IMR-90 (cell line): ENCODE measurements at regions not wholly inside any gene's neighbourhood (a gene's known extent, or its start where the extent isn't known, plus 50 kb on each side); places are given as distances from the start of the nearest gene placed in this dataset.

Experiments used
- ATAC-seq: fragments of 200-7000 bp; cut with Tn5 transposase; 2 replicates; pipeline ENCODE4 v1.9.1; 2020; ENCODE audit warnings: low read depth, mild to moderate bottlenecking, moderate library complexity
- BruUV-seq: library from RNA; stranded (reverse); fragments of 400-500 nt; replicated peaks from 2 replicates; lab custom pipeline; 2021; lab: Mats Ljungman, UMichigan
- CTCF ChIA-PET: fragments of 300-600 bp; formaldehyde crosslinking; extraction: SDS; loops from one replicate; lab custom pipeline; 2021; ENCODE audit warnings: antibody characterized with exemption; lab: Yijun Ruan, JAX
- POLR2A ChIA-PET: fragments of 300-600 bp; sonication (Branson Sonifier 250); formaldehyde crosslinking; loops from one replicate; lab custom pipeline; 2022; ENCODE audit warnings: antibody characterized with exemption; ENCODE audit not compliant: unreplicated experiment; lab: Charles Lee
- DNase-seq: peaks from one replicate; pipeline ENCODE4 v3.0.0; 2013
- H2AFZ ChIP-seq: replicated peaks from 2 replicates; pipeline ENCODE3; 2013; ENCODE audit warnings: low read length, mild to moderate bottlenecking; ENCODE audit not compliant: poor library complexity
- H2AK5ac ChIP-seq: 2 replicates; pipeline ENCODE4 v1.6.1; 2013; ENCODE audit warnings: low read depth, low read length, inconsistent platforms
- H2AK9ac ChIP-seq: replicated peaks from 2 replicates; pipeline ENCODE3; 2013; ENCODE audit warnings: mild to moderate bottlenecking, low read depth, low read length, moderate library complexity; ENCODE audit not compliant: poor library complexity
- H2BK120ac ChIP-seq: 2 replicates; pipeline ENCODE4 v1.6.1; 2013; ENCODE audit warnings: low read depth, low read length, inconsistent platforms
- H2BK15ac ChIP-seq: 3 replicates; pipeline ENCODE4 v1.6.1; 2013; ENCODE audit warnings: low read depth, low read length, inconsistent platforms
- H2BK20ac ChIP-seq: 2 replicates; pipeline ENCODE4 v1.6.1; 2013; ENCODE audit warnings: low read depth, mild to moderate bottlenecking, inconsistent platforms, low read length, moderate library complexity
- H2BK5ac ChIP-seq: 2 replicates; pipeline ENCODE4 v1.6.1; 2013; ENCODE audit warnings: mild to moderate bottlenecking, low read depth, low read length, inconsistent platforms; ENCODE audit not compliant: poor library complexity, severe bottlenecking
- H3K14ac ChIP-seq: replicated peaks from 2 replicates; pipeline ENCODE4 v1.6.1; 2013; ENCODE audit warnings: low read depth, low read length, inconsistent platforms
- H3K18ac ChIP-seq: 2 replicates; pipeline ENCODE4 v1.6.1; 2013; ENCODE audit warnings: low read depth, low read length, control low read depth
- H3K23ac ChIP-seq: 2 replicates; pipeline ENCODE4 v1.6.1; 2013; ENCODE audit warnings: low read depth, low read length, inconsistent platforms
- H3K27ac ChIP-seq: 2 replicates; pipeline ENCODE4 v1.5.1; 2013; ENCODE audit warnings: mild to moderate bottlenecking, control low read depth, low read length; ENCODE audit not compliant: insufficient read depth
- H3K27me3 ChIP-seq: 2 replicates; pipeline ENCODE4 v1.6.1; 2013; ENCODE audit warnings: low read length; ENCODE audit not compliant: control insufficient read depth, insufficient read depth
- H3K36me3 ChIP-seq: 2 replicates; pipeline ENCODE4 v1.6.1; 2013; ENCODE audit warnings: low read length, mixed read lengths; ENCODE audit not compliant: control insufficient read depth, insufficient read depth
- H3K4ac ChIP-seq: 2 replicates; pipeline ENCODE4 v1.6.1; 2013; ENCODE audit warnings: low read depth, low read length, inconsistent platforms
- H3K4me1 ChIP-seq: 2 replicates; pipeline ENCODE4 v1.6.1; 2013; ENCODE audit warnings: low read length, mixed read lengths; ENCODE audit not compliant: control insufficient read depth, insufficient read depth
- H3K4me2 ChIP-seq: 2 replicates; pipeline ENCODE4 v1.6.1; 2013; ENCODE audit warnings: low read depth, mild to moderate bottlenecking, control low read depth, low read length, moderate library complexity
- H3K4me3 ChIP-seq: 2 replicates; pipeline ENCODE4 v1.5.1; 2013; ENCODE audit warnings: low read depth, mild to moderate bottlenecking, control low read depth, low read length, moderate library complexity; ENCODE audit not compliant: insufficient read depth
- H3K56ac ChIP-seq: 2 replicates; pipeline ENCODE4 v1.6.1; 2013; ENCODE audit warnings: low read length, inconsistent platforms; ENCODE audit not compliant: insufficient read depth; ENCODE audit errors: extremely low read depth
- H3K79me1 ChIP-seq, 2 experiments: 2 replicates each; pipeline ENCODE4 v1.6.1; 2013; ENCODE audit warnings: low read length in 2 of 2, inconsistent platforms in 1 of 2, low read depth in 1 of 2
- H3K9ac ChIP-seq: 2 replicates; pipeline ENCODE4 v1.6.1; 2013; ENCODE audit warnings: low read depth, low read length, control low read depth
- H3K9me1 ChIP-seq: 2 replicates; pipeline ENCODE4 v1.6.1; 2013; ENCODE audit warnings: low read length, inconsistent platforms; ENCODE audit not compliant: insufficient read depth
- H3K9me3 ChIP-seq: 2 replicates; pipeline ENCODE4 v1.6.1; 2013; ENCODE audit warnings: low read length; ENCODE audit not compliant: control insufficient read depth, insufficient read depth
- H4K20me1 ChIP-seq: 2 replicates; pipeline ENCODE4 v1.6.1; 2013; ENCODE audit warnings: low read length, inconsistent platforms; ENCODE audit not compliant: insufficient read depth
- H4K5ac ChIP-seq: 2 replicates; pipeline ENCODE4 v1.6.1; 2013; ENCODE audit warnings: mild to moderate bottlenecking, low read depth, low read length, control low read depth
- H4K8ac ChIP-seq, 2 experiments: 2 replicates each; pipeline ENCODE4 v1.6.1; 2013; ENCODE audit warnings: low read depth in 2 of 2, low read length in 2 of 2, control low read depth in 1 of 2, inconsistent platforms in 1 of 2
- H4K91ac ChIP-seq: 2 replicates; pipeline ENCODE4 v1.6.1; 2013; ENCODE audit warnings: low read depth, low read length, inconsistent platforms; ENCODE audit not compliant: insufficient read depth
- CEBPB ChIP-seq: IDR thresholded peaks from 2 replicates; pipeline ENCODE4 v1.6.1; 2012; ENCODE audit warnings: low read depth, low read length, improper control_type of control experiment
- RFX5 ChIP-seq: IDR thresholded peaks from 2 replicates; pipeline ENCODE4 v1.8.0; 2012; ENCODE audit warnings: low read depth, mild to moderate bottlenecking, low read length, moderate library complexity
- dilution Hi-C: fragments of 300-500 bp; cut with HindIII; formaldehyde crosslinking; loops from one replicate; pipeline ENCODE4 v1.14.3; 2018; ENCODE audit warnings: low sequenced_read_pairs; ENCODE audit not compliant: unreplicated experiment
- in situ Hi-C: fragments of 300-500 bp; cut with MboI; formaldehyde crosslinking; loops from 3 replicates; pipeline ENCODE4 v1.14.3; 2019; ENCODE audit warnings: low sequenced_read_pairs, inconsistent platforms, mixed read lengths
- intact Hi-C: fragments of 100-400 bp; cut with micrococcal nuclease; formaldehyde crosslinking; loops from 2 replicates; pipeline ENCODE4 v1.10.0; 2022

DNA sequence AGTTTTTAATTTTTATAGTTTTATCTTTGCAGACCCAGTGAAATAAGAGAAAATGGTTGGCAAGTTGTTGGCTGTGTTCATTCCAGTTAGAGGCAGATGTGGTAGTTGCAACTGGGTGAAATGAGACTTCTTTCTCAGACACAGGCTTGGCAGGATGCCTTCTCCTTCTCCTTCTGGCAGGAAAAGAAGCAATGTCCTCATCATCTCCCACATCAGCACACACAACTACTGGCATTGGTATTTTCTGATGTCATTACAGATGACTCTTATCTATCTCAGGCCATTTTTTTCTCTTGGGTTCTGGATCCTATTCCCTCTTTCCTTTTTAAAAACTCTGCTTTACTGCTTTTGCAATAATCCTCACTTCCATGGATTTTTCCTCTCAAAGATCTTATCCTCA is 103.3 kb upstream of the EDIL3 start:
- no peak overlapping the region for H3K23ac ChIP-seq
- H2AK5ac ChIP-seq: no peak overlapping the region
- in situ Hi-C loops (no loop called here), intact Hi-C loops (no loop called here), dilution Hi-C loops (no loop called here)
- no peak overlapping the region for H2BK15ac ChIP-seq
- H3K4me1 ChIP-seq: no peaks in the 10 kb centered on the region
- no peaks in the 10 kb centered on the region for H3K9me3 ChIP-seq
- no peaks in the 10 kb centered on the region for H3K79me1 ChIP-seq
- H3K27ac ChIP-seq: no peak overlapping the region
- H3K9ac ChIP-seq: no peak overlapping the region
- no TSS peak for BruUV-seq
- no peak overlapping the region for H2AK9ac ChIP-seq
- no peak overlapping the region for H4K8ac ChIP-seq
- H2BK20ac ChIP-seq: no peak overlapping the region
- H3K14ac ChIP-seq: no peak overlapping the region
- POLR2A ChIA-PET: no interaction called here
- H2AFZ ChIP-seq: no peak overlapping the region
- H4K91ac ChIP-seq: no peak overlapping the region
- TF ChIP-seq RFX5: no peak
- peak; percentile 78 for TF ChIP-seq CEBPB
- H4K5ac ChIP-seq: no peak overlapping the region
- H2BK5ac ChIP-seq: no peak overlapping the region
- H3K18ac ChIP-seq: no peak overlapping the region
- CTCF ChIA-PET: no interaction called here
- no peaks in the 10 kb centered on the region for H4K20me1 ChIP-seq
- DNase-seq (peak; percentile 98), ATAC-seq (peak; percentile 79)
- no peaks in the 10 kb centered on the region for H3K36me3 ChIP-seq
- no peak overlapping the region for H3K4ac ChIP-seq
- no peak overlapping the region for H3K4me2 ChIP-seq
- H3K9me1 ChIP-seq: no peaks in the 10 kb centered on the region
- H3K27me3 ChIP-seq: no peaks in the 10 kb centered on the region
- no peak overlapping the region for H3K56ac ChIP-seq
- H2BK120ac ChIP-seq: no peak overlapping the region
- no peak overlapping the region for H3K4me3 ChIP-seq
